ENCODE measurements at regions not wholly inside any gene's neighbourhood (a gene's known extent, or its start where the extent isn't known, plus 50 kb on each side); places are given as distances from the start of the nearest gene placed in this dataset.

DNA sequence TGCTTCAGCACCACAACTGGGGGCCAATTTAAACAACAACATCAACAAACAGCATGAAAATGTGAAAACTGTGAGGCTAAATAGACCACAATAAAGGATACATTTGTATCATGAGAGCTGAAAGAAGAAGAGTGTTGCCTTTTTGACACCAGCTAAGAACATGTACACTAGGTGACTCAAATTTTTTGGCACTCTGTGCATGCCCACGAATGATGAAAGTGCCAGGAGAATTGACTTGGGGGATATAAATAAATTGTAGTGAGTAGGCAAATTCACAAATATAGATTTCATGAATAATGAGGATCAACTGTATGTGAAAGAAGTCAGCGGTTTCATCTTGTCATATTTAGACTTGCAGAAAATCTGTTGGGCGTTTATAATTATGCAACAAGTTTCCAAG, 1388.0 kb upstream of the LRRTM1 start:
- no peak for DNase-seq (ENCODE audit: low read depth)

DNA sequence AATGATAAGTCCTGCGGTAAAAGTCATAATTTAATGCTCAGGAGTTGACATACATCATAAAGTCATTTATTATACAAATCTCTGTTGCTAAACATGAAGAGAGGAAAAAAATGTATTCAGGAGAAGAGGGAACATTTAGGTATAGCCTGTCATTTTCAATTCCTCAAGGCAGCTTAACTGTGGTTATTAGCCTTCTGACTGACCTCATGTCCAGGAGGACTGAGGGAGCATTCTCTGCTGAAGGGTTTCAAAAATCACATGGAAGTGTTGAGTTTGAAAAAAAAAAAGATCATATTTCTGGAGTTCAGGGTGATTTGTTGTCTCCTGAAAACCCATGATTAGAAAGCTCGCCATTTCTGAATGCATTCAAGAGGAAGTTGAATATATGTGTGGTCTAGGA, 1371.1 kb upstream of the LRRTM1 start:
- no peak for DNase-seq (ENCODE audit: low read depth)

DNA sequence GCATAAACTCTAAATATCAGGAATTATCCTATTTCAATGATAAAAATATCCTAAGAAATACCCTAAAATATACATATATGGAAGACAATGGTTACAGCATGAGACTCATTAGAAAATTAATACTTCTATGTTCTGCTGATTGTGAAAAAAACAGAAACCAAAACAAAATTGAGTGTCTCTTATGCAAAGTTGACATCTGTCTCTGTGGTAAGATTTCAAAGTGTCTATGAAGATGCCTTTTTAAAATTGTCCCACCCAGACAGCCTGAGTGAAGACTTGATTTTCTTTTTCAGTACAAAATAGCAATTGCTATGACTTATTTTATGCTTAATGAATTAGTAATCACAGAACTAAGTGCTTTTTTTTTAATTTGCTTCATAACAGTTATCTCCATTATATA, 1368.4 kb upstream of the LRRTM1 start:
- no peak for DNase-seq (ENCODE audit: low read depth)

DNA sequence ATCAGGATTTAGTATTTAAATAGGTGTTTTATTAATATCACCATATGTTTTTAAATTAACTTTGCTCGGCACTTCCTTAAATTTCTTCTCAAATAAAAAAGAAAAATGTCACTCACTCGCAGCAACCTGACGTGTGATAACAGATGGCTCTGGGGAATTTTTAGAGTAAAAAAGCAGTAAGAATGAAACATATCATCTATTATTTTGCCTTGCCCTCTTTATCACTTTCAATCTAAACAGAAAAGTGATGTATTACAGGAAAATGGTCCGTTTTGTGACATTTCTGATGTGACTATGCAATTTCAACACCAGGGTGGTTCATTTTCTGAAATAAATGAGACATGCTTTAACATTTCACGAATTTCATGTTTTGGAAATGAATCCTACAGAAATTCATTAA, 1368.0 kb upstream of the LRRTM1 start:
- no peak for DNase-seq (ENCODE audit: low read depth)

DNA sequence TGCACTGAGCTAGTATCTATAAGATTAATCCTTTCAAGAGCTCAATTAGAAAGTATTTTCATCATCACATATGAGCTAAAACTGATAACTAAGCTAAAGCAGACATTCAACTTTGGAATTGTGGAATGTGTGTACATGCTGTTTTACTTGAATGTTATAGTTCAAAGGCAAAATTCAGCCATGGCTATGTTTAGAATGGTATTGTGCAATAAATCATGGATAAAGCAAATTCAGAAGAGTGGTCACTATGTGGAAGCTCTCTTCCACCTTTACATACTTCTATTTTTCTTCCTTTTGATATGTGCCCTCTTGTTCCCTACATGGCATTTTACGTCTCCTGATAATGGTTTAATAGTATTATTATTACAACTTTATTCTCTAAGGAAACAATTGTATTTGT, 1366.3 kb upstream of the LRRTM1 start:
- no peak for DNase-seq (ENCODE audit: low read depth)

DNA sequence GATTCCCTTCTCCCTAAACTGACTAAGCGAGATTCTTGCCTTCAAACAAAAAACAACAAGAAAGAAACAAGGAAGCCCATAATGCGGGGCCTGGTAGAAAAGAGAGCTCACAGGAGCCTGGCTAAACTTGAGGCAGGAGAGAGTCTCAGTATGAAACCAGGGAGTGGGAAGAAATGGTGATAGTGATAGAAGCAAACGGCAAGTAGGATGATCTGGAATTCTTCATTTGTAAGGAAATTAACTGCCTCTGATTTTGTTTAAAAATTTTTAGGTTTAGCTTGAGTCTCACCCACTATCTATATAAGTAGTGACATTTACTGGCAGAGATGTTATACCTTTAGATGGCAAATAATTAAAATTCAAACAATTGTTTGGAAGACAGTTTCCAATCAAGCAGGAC, 1356.5 kb upstream of the LRRTM1 start:
- DNase-seq (ENCODE audit: low read depth): no peak

DNA sequence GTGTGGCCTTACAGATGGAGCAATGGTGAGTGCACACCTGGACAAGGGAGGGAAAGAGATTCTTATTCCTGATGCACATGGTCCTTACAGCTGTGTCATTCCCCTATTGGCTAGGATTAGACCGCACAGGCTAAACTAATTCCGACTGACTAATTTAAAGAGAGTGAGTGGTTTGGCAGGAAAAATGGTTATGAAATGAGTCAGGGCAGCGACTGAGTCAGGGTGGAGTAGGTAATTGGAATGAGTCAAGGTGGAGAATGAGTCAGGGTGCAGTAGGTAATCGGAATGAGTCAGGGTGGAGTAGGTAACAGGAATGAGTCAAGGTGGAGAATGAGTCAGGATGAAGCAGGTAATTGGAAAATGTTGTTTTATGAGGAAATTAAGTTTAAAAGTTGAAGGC, 1353.7 kb upstream of the LRRTM1 start:
- DNase-seq (ENCODE audit: low read depth): no peak

DNA sequence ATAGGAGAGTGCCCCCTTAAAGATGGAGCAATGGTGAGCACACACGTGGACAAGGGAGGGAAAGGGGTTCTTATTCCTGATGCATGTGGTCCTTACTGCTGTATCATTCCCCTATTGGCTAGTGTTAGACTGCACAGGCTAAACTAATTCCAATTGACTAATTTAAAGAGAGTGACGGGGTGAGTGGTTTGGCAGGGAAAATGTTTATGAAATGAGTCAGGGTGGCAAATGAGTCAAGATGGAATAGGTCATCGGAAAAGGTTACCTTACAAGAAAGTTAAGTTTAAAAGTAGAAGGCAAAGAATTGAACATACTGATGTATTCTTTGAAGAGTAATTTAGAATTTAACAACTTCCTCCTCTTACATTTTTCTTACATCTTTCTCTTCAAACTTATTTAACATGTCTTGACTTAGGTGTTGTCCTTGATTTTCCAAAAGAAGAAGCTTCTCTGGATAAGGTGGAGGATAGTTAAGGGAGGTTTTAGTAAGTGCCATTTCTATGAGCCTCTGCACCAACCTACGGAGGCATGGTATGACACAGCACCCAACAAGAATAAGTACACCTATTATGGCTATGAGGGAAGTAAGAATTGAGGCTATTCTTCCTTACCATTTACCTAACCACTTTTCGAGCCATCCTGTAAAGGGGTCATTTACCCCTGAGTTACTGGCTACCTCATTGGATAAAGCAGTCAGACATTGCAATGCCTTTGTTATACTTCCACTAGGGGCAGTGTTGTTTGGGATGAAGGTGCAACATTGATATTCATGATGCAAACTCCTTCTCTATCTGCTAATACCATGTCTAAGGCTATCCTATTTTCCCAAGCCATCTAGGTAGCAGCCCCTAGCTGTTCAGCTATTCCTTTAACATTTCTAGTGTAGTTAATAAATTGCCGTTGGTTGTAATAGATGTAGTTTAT, 1345.8 kb upstream of the LRRTM1 start:
- no peak for DNase-seq (ENCODE audit: low read depth)

DNA sequence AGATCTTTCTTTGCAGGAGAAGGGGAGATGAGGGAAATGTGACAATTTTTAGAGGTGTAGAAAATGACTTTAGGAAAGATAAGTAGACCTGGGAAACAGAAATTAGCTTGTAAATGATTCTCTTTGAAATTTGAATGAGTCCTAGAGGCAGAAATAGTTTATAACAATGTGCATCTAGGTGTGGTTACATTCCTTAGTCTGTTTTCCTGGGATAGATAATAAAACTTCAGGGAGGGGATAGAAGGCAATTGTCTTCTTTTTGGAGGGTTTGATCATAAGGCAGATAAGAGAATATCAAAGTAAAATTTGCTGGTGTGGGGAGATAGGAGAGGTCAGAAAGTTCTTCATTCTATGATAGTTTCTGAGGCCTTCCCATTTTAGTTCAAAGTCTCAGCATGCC, 1344.3 kb upstream of the LRRTM1 start:
- DNase-seq (ENCODE audit: low read depth): no peak

DNA sequence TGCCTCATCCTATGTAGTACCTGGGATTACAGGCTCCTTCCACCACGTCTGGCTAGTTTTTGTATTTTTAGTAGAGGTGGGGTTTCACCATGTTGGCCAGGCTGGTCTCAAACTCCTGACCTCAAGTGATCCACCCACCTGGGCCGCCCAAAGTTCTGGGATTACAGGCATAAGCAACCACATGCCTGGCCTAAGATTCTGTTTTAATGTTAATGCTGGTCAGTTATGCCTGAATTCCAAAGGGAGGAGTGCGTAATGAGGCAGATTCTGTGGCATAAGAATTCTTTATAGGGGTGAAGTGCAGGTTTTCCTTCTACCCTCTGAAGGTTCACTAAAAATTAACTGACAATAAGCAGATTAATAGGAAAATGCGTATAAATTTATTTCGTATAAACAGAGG, 1343.8 kb upstream of the LRRTM1 start:
- DNase-seq (ENCODE audit: low read depth): no peak

DNA sequence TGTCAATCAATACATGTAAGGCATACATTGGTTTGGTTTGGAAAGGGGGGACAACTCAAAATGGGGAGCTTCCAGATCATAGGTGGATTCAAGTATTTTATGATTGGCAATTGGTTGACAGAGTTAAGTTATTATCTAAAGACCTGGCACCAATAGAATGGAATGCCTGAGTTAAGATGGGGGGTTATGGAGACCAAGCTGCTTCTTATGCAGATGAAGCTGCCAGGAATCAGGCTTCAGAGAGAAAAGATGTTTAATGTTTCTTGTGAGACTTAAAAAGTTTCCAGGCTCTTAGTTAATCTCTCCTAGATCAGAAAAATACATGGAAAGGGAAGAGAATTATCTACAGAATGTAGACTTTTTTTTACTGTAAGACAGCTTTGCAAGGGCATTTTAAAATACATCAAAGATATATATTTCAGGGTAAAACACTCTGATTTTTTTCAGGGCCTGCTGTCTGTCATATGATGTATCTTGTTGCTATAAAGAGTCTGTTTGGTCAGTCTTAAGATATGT, 1343.2 kb upstream of the LRRTM1 start:
- DNase-seq (ENCODE audit: low read depth): no peak

DNA sequence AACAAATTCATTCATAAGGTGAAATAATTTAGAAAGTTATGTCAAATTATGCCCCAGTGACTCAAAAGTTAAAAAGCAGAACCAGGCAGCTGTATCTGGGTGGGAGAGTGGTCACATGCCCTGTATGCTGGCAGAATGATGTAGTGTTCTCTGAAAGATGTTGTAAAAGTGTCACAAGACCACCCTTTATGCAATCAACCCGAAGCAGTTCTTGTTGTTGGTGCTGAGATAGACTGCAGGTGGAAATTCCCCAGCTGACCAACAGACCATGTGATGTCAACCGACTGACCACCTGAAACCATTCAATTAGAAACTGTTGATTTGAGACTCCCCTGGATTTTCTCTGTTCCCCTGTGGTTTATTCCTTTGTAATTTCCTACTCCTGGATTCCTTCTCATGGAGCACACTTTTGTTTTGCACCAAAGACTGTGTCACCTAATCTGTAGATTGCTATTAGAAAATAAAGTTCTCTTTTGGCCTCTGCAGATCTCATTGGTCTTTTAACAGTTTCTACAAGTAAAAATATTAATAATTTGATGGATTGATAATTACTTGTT, 1341.3 kb upstream of the LRRTM1 start:
- no peak for DNase-seq (ENCODE audit: low read depth)

DNA sequence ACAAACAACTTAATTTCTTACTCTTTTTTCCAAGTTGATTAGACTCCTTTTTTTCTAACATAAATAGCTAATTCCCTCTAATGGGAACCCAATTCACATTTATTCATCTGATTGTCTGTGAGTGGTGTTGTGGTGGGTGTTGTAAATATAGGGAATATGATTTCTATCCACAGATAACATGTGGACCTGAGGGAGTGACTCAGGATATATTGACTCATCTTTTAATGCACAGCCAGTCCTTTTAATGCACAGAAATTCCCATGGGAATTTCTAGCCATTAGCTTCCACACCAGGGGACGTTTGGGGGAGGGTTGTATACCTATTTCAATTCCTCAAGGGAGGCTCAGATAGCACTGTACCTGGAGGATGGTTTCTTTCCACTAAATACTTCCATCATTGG, 1339.6 kb upstream of the LRRTM1 start:
- DNase-seq (ENCODE audit: low read depth): no peak

DNA sequence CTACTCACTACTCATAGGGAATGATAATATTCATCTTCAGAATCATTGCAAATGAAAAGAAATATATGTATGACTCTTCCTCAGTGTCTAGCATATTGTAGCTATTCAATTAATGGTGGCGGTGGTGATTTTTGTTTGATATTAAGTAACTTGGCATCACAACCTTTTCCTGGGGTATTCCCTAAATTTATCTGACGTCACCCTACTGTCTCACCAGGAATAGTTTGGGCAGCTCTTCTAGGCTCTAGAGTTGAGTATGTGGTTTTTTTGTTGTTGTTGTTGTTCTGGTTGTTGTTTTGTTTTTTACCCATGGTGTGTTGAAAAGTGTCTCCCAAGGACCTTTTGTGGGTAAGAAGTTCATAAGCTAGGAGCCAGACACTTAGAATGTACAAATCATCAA, 1320.3 kb upstream of the LRRTM1 start:
- no peak for DNase-seq (ENCODE audit: low read depth)

DNA sequence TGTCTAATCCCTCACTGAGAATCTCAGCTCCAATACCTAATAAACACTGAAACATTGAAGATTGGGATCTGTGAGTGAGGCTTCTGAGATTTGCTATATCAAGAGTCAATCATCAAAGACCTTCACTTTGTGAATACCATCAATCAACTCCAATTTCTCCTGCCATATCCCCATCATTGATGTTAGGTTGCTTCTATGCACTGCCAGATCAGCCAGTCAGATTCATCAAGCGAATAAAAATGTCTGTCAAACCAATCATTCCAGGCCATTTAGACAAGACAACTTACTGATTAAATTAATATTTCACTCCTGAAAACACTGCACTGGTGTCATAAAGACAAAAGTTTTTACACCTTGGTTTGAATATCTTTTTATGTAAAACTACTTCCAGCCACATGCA, 1295.5 kb upstream of the LRRTM1 start:
- no peak for DNase-seq (ENCODE audit: low read depth)

DNA sequence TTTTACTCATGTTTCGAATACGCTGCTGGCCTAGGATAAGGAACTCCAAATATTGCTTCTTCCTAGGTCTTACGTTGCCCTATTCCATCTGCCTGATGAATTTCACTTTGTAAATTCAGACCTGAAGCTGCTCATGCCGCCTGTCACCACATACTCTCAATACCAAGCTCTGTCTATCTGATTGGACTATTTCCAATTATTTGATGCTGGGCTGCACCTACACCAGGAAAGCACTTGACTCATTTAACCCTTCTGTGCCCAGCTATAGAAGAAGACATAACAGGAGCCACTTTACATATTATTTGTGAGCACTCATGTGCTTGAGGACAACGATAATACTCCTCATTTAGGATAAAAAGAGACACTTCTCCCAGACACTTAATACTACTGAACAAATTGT, 1293.9 kb upstream of the LRRTM1 start:
- DNase-seq (ENCODE audit: low read depth): no peak

DNA sequence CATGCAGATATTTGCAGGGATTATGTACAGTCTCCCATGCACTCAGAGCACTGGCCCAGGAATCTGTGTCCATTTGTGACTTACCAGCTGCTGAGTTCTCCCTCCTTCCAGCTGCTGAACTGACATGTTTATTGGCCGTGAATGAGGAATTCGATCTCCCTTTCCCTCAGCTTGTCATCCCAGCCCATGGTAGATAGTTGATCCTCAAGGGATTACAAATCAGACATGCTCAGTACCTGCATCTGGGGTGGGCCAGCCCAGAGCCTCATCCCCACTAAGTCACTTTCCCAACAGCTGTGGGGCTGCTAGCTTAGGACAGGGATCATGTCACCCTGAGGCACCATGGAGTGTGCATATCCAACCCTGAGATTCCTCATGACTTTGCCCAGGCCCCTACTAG, 1284.9 kb upstream of the LRRTM1 start:
- no peak for DNase-seq (ENCODE audit: low read depth)

DNA sequence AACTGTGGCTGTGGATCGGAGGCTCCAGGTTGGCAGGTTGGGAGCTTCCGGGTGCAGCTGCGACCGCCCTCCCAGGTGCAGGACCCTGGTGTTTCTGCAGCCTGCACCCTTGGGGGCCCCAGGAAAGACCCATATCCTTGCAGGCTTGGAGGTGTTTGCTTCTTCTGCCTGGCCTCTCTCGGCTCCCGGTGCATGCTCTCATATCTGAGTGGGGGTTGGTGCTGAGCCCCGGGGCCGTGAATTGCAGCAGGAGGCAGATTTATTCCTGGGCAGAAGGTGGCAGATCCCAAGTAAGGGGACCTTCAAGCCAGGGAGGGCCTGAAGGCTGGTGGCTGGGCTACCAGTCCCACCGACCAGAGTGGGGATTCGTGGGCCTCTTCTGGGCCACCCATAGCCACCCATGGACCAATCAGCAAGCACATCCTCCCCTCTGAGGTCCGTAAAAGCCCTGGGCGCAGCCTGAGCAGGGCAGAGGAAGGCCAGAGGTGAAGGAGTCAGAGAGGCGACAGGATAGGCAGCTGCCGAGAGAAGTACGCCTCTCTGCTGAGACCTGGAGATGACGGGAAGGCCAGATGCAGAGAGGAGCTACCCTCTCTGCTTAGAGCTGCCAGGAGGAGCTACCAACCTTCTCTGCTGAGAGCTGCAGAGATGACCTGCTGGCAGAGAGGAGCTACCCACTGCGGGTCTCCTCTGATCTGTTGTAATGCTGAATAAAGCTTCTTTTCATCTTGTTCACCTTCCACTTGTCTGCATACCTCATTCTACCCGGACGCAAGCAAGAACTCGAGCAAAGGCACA, 1279.0 kb upstream of the LRRTM1 start:
- DNase-seq (ENCODE audit: low read depth): no peak

DNA sequence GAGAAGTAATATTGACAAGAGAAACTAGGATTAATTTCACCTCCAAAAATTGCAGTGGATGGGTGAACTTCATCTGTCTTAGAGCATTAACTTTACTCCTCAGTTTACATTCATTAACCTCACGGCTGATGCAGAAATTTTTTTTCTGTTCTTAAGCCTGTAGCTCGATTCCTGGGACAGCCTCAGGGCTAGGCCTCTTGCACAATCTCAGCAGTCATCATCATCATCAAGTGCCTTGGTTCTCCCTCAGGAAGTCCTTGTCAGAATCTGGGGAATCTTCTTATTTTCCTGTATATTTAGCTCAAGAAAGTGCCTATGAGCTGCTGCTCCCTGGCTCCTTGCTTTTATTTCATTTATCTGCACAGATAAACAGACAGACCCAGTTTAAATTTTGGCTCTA, 1272.2 kb upstream of the LRRTM1 start:
- DNase-seq (ENCODE audit: low read depth): no peak

DNA sequence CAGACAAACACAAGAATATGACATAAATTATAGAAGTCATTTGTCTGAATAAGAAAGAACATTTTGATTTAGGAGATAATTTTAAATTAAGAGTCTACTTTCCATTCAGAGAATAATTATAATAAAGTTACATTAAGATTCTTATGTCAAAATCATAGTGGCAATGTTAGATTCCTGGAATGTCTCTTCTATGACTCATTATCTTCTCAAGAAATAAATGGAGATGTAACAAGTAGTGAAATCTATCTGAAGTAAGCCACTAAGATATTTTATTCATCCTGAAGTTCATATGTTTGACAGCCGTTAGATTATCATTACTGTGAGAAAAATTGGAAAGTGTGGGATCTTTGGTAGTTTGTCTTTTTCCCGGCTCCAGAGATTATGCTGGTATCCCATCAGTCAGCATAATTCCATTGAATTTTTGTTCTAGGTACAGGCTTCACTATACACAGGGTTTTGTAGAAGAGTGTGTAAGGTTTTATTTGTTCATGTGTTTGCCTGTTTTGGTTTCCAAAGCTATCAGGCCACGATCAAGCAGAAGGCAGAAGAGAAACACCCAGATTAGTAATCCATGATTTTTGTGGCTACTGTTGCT, 1246.6 kb upstream of the LRRTM1 start:
- DNase-seq (ENCODE audit: low read depth): no peak

DNA sequence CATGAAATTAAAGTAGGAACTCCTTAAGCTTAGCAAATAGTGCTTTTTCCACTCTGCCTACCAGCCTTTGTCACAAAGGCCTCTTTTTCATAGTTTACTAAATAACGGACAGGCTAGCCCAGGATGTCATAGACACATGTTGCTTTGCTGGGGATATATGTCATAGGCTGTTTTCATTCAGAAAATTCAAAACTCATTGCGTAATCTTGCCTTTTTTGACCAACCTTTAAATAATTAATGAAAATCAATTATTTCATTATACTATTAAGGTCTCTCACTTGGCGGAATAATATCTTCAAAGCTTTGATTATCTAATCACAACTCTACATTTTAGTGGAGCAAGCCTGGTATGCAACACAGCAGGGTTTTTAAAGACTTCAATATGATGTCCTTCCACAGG, 1245.7 kb upstream of the LRRTM1 start:
- no peak for DNase-seq (ENCODE audit: low read depth)

DNA sequence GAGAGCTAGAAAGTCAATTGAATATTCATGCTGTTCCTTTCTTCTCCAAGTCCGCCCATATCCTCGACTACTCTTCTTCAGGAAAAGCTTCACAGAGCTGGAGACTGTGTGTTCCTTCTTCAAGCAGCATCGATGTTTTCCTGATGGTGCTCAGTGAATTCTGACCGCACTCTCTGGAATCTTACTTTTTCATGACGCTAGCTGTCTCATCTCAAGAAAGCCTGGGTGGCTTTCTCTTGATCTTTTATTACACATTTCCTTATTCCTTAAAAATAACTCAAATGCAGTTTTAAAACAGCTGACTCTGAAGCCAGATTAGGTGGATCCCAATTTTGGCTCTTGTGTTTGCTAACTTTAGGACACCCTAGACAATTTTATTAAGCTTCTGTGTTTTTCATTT, 1245.1 kb upstream of the LRRTM1 start:
- DNase-seq (ENCODE audit: low read depth): no peak

DNA sequence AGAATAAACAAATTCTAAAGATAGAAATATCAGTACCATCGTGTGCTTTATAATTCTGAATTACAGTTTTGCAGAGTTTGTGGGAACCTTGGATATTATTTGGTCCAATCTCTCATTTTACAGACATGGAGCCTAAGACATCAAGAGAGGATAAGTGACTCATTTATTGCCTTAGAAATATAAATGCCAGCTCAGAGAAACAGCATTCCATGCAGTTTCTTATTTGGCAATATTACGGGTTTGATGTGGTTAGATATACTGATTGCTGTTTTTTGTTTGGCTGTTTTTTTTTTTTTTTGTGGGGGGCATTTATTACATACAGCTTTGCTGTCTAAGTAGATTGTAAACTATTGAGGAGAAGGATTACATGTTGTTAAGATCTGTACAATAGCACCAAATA, 1241.1 kb upstream of the LRRTM1 start:
- DNase-seq (ENCODE audit: low read depth): no peak
